Esophagus squamous epithelium (tissue), 4 donors: ENCODE measurements at regions not wholly inside any gene's neighbourhood (a gene's known extent, or its start where the extent isn't known, plus 50 kb on each side); places are given as distances from the start of the nearest gene placed in this dataset.

ENCODE experiments used
- POLR2A ChIP-seq, 4 donors: fragments of 450-650 bp; IDR thresholded peaks; one replicate each; pipeline ENCODE4 v1.6.1; 2017; ENCODE audit warnings: antibody characterized with exemption in 4 of 4, mild to moderate bottlenecking in 4 of 4, moderate library complexity in 3 of 4
- TF ChIP-seq, protein P1 (sequence below), 6 experiments: fragments of 450-650 bp in 4 of 6; fragments of 200-600 bp in 2 of 6; sonication (generic) in 2 of 6; IDR thresholded peaks; one replicate each; pipeline ENCODE4 v1.5.1; 2016 to 2019; ENCODE audit warnings: antibody characterized with exemption in 6 of 6, mild to moderate bottlenecking in 4 of 6, moderate library complexity in 4 of 6

GRCh38 chr18:45399146-45399545, 216.1 kb upstream of the SLC14A2 start:
- TF ChIP-seq, protein P1, sequence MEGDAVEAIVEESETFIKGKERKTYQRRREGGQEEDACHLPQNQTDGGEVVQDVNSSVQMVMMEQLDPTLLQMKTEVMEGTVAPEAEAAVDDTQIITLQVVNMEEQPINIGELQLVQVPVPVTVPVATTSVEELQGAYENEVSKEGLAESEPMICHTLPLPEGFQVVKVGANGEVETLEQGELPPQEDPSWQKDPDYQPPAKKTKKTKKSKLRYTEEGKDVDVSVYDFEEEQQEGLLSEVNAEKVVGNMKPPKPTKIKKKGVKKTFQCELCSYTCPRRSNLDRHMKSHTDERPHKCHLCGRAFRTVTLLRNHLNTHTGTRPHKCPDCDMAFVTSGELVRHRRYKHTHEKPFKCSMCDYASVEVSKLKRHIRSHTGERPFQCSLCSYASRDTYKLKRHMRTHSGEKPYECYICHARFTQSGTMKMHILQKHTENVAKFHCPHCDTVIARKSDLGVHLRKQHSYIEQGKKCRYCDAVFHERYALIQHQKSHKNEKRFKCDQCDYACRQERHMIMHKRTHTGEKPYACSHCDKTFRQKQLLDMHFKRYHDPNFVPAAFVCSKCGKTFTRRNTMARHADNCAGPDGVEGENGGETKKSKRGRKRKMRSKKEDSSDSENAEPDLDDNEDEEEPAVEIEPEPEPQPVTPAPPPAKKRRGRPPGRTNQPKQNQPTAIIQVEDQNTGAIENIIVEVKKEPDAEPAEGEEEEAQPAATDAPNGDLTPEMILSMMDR (IDR thresholded peaks at IDR 0.05), result no peak
- TF ChIP-seq POLR2A (IDR thresholded peaks at IDR 0.05), result no peak
